Loucy (cell line): ENCODE measurements at regions not wholly inside any gene's neighbourhood (a gene's known extent, or its start where the extent isn't known, plus 50 kb on each side); places are given as distances from the start of the nearest gene placed in this dataset.

ENCODE experiments used
- H2AFZ ChIP-seq: fragments of 200-600 bp; sonication (generic); 2 replicates; pipeline ENCODE4 v1.6.0; 2016; ENCODE audit warnings: antibody characterized with exemption, mild to moderate bottlenecking, low read length, moderate library complexity
- H3F3A ChIP-seq: fragments of 200-600 bp; 2 replicates; pipeline ENCODE4 v1.6.0; 2016; ENCODE audit warnings: antibody characterized with exemption, low read depth, mild to moderate bottlenecking
- H3K27me3 ChIP-seq: fragments of 200-600 bp; sonication (generic); 2 replicates; pipeline ENCODE4 v1.6.1; 2014; ENCODE audit warnings: low read length, mild to moderate bottlenecking; ENCODE audit not compliant: insufficient read depth, poor library complexity, severe bottlenecking
- H3K36me3 ChIP-seq: fragments of 200-600 bp; sonication (generic); 2 replicates; pipeline ENCODE4 v1.6.1; 2016; ENCODE audit warnings: low read length; ENCODE audit not compliant: insufficient read depth
- H3K4me1 ChIP-seq: fragments of 200-600 bp; sonication (generic); 2 replicates; pipeline ENCODE4 v1.5.1; 2014; ENCODE audit warnings: low read length, mild to moderate bottlenecking; ENCODE audit not compliant: insufficient read depth, poor library complexity, severe bottlenecking
- H3K4me2 ChIP-seq: fragments of 200-600 bp; sonication (generic); 2 replicates; pipeline ENCODE4 v1.6.0; 2014; ENCODE audit warnings: antibody characterized with exemption, low read length, low read depth, mild to moderate bottlenecking; ENCODE audit not compliant: poor library complexity, severe bottlenecking
- H3K4me3 ChIP-seq: fragments of 200-600 bp; sonication (generic); 2 replicates; pipeline ENCODE4 v1.5.1; 2014; ENCODE audit warnings: low read length, mild to moderate bottlenecking, mixed read lengths; ENCODE audit not compliant: poor library complexity, severe bottlenecking
- H3K79me2 ChIP-seq: fragments of 200-600 bp; sonication (generic); 2 replicates; pipeline ENCODE4 v1.6.1; 2014; ENCODE audit warnings: low read length; ENCODE audit not compliant: insufficient read depth
- H3K9ac ChIP-seq: fragments of 200-600 bp; sonication (generic); 2 replicates; pipeline ENCODE4 v1.6.0; 2014; ENCODE audit warnings: mild to moderate bottlenecking, low read depth, low read length, moderate library complexity; ENCODE audit not compliant: poor library complexity, severe bottlenecking
- H3K9me2 ChIP-seq: fragments of 200-600 bp; sonication (generic); replicated peaks from 2 replicates; pipeline ENCODE4 v1.6.1; 2016; ENCODE audit warnings: low read depth, low read length, mixed read lengths
- H3K9me3 ChIP-seq: fragments of 200-600 bp; sonication (generic); 2 replicates; pipeline ENCODE4 v1.6.1; 2014; ENCODE audit warnings: mild to moderate bottlenecking, antibody characterized with exemption, low read length, low read depth; ENCODE audit not compliant: insufficient read depth
- H4K20me1 ChIP-seq: fragments of 200-600 bp; sonication (generic); 2 replicates; pipeline ENCODE4 v1.6.0; 2014; ENCODE audit warnings: antibody characterized with exemption, low read length, mild to moderate bottlenecking; ENCODE audit not compliant: insufficient read depth, poor library complexity, severe bottlenecking
- EZH2phosphoT487 ChIP-seq: fragments of 200-600 bp; IDR thresholded peaks from 2 replicates; pipeline ENCODE4 v1.6.1; 2018; ENCODE audit warnings: antibody characterized with exemption, mild to moderate bottlenecking, moderate library complexity, borderline replicate concordance
- TF ChIP-seq, protein P1 (sequence below): fragments of 200-600 bp; sonication (generic); conservative IDR thresholded peaks from 2 replicates; pipeline ENCODE4 v1.5.1; 2014; ENCODE audit warnings: mild to moderate bottlenecking, antibody characterized with exemption, low read length

- H3K36me3 ChIP-seq = no peaks in the 10 kb centered on the region
- no peak overlapping the region for H2AFZ ChIP-seq
- no peaks in the 10 kb centered on the region for H3K27me3 ChIP-seq
- no peaks in the 10 kb centered on the region for H3F3A ChIP-seq
- H3K9ac ChIP-seq = no peak overlapping the region
- no peaks in the 10 kb centered on the region; the same call in 1 of the 2 replicates for H3K9me3 ChIP-seq
- H4K20me1 ChIP-seq = no peaks in the 10 kb centered on the region
- H3K9me2 ChIP-seq = no peaks in the 10 kb centered on the region
- TF ChIP-seq, protein P1, sequence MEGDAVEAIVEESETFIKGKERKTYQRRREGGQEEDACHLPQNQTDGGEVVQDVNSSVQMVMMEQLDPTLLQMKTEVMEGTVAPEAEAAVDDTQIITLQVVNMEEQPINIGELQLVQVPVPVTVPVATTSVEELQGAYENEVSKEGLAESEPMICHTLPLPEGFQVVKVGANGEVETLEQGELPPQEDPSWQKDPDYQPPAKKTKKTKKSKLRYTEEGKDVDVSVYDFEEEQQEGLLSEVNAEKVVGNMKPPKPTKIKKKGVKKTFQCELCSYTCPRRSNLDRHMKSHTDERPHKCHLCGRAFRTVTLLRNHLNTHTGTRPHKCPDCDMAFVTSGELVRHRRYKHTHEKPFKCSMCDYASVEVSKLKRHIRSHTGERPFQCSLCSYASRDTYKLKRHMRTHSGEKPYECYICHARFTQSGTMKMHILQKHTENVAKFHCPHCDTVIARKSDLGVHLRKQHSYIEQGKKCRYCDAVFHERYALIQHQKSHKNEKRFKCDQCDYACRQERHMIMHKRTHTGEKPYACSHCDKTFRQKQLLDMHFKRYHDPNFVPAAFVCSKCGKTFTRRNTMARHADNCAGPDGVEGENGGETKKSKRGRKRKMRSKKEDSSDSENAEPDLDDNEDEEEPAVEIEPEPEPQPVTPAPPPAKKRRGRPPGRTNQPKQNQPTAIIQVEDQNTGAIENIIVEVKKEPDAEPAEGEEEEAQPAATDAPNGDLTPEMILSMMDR = no peak
- no peak for TF ChIP-seq EZH2phosphoT487
- H3K4me1 ChIP-seq = no peaks in the 10 kb centered on the region
- H3K79me2 ChIP-seq = no peaks in the 10 kb centered on the region
- no peak overlapping the region for H3K4me2 ChIP-seq
- H3K4me3 ChIP-seq = no peak overlapping the region
Observed at GRCh38 chr14:87217023-87217422, 776.0 kb downstream of the GALC start.

- H3K4me3 ChIP-seq = no peak overlapping the region
- no peaks in the 10 kb centered on the region for H3K9me2 ChIP-seq
- H3K27me3 ChIP-seq = no peaks in the 10 kb centered on the region
- H2AFZ ChIP-seq = no peak overlapping the region
- no peak overlapping the region for H3K4me2 ChIP-seq
- H3K79me2 ChIP-seq = no peaks in the 10 kb centered on the region
- TF ChIP-seq EZH2phosphoT487 = no peak
- TF ChIP-seq, protein P1 = no peak
- H3K9ac ChIP-seq = no peak overlapping the region
- no peaks in the 10 kb centered on the region for H4K20me1 ChIP-seq
- no peaks in the 10 kb centered on the region for H3F3A ChIP-seq
- no peaks in the 10 kb centered on the region for H3K36me3 ChIP-seq
- H3K9me3 ChIP-seq = no peaks in the 10 kb centered on the region; the same call in 1 of the 2 replicates
- H3K4me1 ChIP-seq = no peaks in the 10 kb centered on the region
Observed at GRCh38 chr14:87214558-87214957, 778.4 kb downstream of the GALC start.

- no peaks in the 10 kb centered on the region for H4K20me1 ChIP-seq
Observed at GRCh38 chr14:87207756-87208155, 785.2 kb downstream of the GALC start.

More at GRCh38 chr14:87207756-87208155, 785.2 kb downstream of the GALC start:
- no peaks in the 10 kb centered on the region for H3K79me2 ChIP-seq
- no peaks in the 10 kb centered on the region for H3K27me3 ChIP-seq
- no peak overlapping the region for H2AFZ ChIP-seq
- H3F3A ChIP-seq = no peaks in the 10 kb centered on the region
- no peaks in the 10 kb centered on the region for H3K9me3 ChIP-seq
- no peaks in the 10 kb centered on the region for H3K9me2 ChIP-seq
- H3K9ac ChIP-seq = no peak overlapping the region
- H3K36me3 ChIP-seq = no peaks in the 10 kb centered on the region
- no peak for TF ChIP-seq EZH2phosphoT487
- TF ChIP-seq, protein P1 = no peak
- no peaks in the 10 kb centered on the region for H3K4me1 ChIP-seq
- no peak overlapping the region for H3K4me2 ChIP-seq
- H3K4me3 ChIP-seq = no peak overlapping the region
